IMR-90 (cell line): ENCODE measurements at regions not wholly inside any gene's neighbourhood (a gene's known extent, or its start where the extent isn't known, plus 50 kb on each side); places are given as distances from the start of the nearest gene placed in this dataset.

Experiments
- ATAC-seq: fragments of 200-7000 bp; cut with Tn5 transposase; 2 replicates; pipeline ENCODE4 v1.9.1; 2020; ENCODE audit warnings: low read depth, mild to moderate bottlenecking, moderate library complexity
- BruUV-seq: library from RNA; stranded (reverse); fragments of 400-500 nt; replicated peaks from 2 replicates; lab custom pipeline; 2021; lab: Mats Ljungman, UMichigan
- CTCF ChIA-PET: fragments of 300-600 bp; formaldehyde crosslinking; extraction: SDS; loops from one replicate; lab custom pipeline; 2021; ENCODE audit warnings: antibody characterized with exemption; lab: Yijun Ruan, JAX
- POLR2A ChIA-PET: fragments of 300-600 bp; sonication (Branson Sonifier 250); formaldehyde crosslinking; loops from one replicate; lab custom pipeline; 2022; ENCODE audit warnings: antibody characterized with exemption; ENCODE audit not compliant: unreplicated experiment; lab: Charles Lee
- DNase-seq: peaks from one replicate; pipeline ENCODE4 v3.0.0; 2013
- H2AFZ ChIP-seq: replicated peaks from 2 replicates; pipeline ENCODE3; 2013; ENCODE audit warnings: low read length, mild to moderate bottlenecking; ENCODE audit not compliant: poor library complexity
- H2AK5ac ChIP-seq: 2 replicates; pipeline ENCODE4 v1.6.1; 2013; ENCODE audit warnings: low read depth, low read length, inconsistent platforms
- H2AK9ac ChIP-seq: replicated peaks from 2 replicates; pipeline ENCODE3; 2013; ENCODE audit warnings: mild to moderate bottlenecking, low read depth, low read length, moderate library complexity; ENCODE audit not compliant: poor library complexity
- H2BK120ac ChIP-seq: 2 replicates; pipeline ENCODE4 v1.6.1; 2013; ENCODE audit warnings: low read depth, low read length, inconsistent platforms
- H2BK15ac ChIP-seq: 3 replicates; pipeline ENCODE4 v1.6.1; 2013; ENCODE audit warnings: low read depth, low read length, inconsistent platforms
- H2BK20ac ChIP-seq: 2 replicates; pipeline ENCODE4 v1.6.1; 2013; ENCODE audit warnings: low read depth, mild to moderate bottlenecking, inconsistent platforms, low read length, moderate library complexity
- H2BK5ac ChIP-seq: 2 replicates; pipeline ENCODE4 v1.6.1; 2013; ENCODE audit warnings: mild to moderate bottlenecking, low read depth, low read length, inconsistent platforms; ENCODE audit not compliant: poor library complexity, severe bottlenecking
- H3K14ac ChIP-seq: replicated peaks from 2 replicates; pipeline ENCODE4 v1.6.1; 2013; ENCODE audit warnings: low read depth, low read length, inconsistent platforms
- H3K18ac ChIP-seq: 2 replicates; pipeline ENCODE4 v1.6.1; 2013; ENCODE audit warnings: low read depth, low read length, control low read depth
- H3K23ac ChIP-seq: 2 replicates; pipeline ENCODE4 v1.6.1; 2013; ENCODE audit warnings: low read depth, low read length, inconsistent platforms
- H3K27ac ChIP-seq: 2 replicates; pipeline ENCODE4 v1.5.1; 2013; ENCODE audit warnings: mild to moderate bottlenecking, control low read depth, low read length; ENCODE audit not compliant: insufficient read depth
- H3K27me3 ChIP-seq: 2 replicates; pipeline ENCODE4 v1.6.1; 2013; ENCODE audit warnings: low read length; ENCODE audit not compliant: control insufficient read depth, insufficient read depth
- H3K36me3 ChIP-seq: 2 replicates; pipeline ENCODE4 v1.6.1; 2013; ENCODE audit warnings: low read length, mixed read lengths; ENCODE audit not compliant: control insufficient read depth, insufficient read depth
- H3K4ac ChIP-seq: 2 replicates; pipeline ENCODE4 v1.6.1; 2013; ENCODE audit warnings: low read depth, low read length, inconsistent platforms
- H3K4me1 ChIP-seq: 2 replicates; pipeline ENCODE4 v1.6.1; 2013; ENCODE audit warnings: low read length, mixed read lengths; ENCODE audit not compliant: control insufficient read depth, insufficient read depth
- H3K4me2 ChIP-seq: 2 replicates; pipeline ENCODE4 v1.6.1; 2013; ENCODE audit warnings: low read depth, mild to moderate bottlenecking, control low read depth, low read length, moderate library complexity
- H3K4me3 ChIP-seq: 2 replicates; pipeline ENCODE4 v1.5.1; 2013; ENCODE audit warnings: low read depth, mild to moderate bottlenecking, control low read depth, low read length, moderate library complexity; ENCODE audit not compliant: insufficient read depth
- H3K56ac ChIP-seq: 2 replicates; pipeline ENCODE4 v1.6.1; 2013; ENCODE audit warnings: low read length, inconsistent platforms; ENCODE audit not compliant: insufficient read depth; ENCODE audit errors: extremely low read depth
- H3K79me1 ChIP-seq, 2 experiments: 2 replicates each; pipeline ENCODE4 v1.6.1; 2013; ENCODE audit warnings: low read length in 2 of 2, inconsistent platforms in 1 of 2, low read depth in 1 of 2
- H3K9ac ChIP-seq: 2 replicates; pipeline ENCODE4 v1.6.1; 2013; ENCODE audit warnings: low read depth, low read length, control low read depth
- H3K9me1 ChIP-seq: 2 replicates; pipeline ENCODE4 v1.6.1; 2013; ENCODE audit warnings: low read length, inconsistent platforms; ENCODE audit not compliant: insufficient read depth
- H3K9me3 ChIP-seq: 2 replicates; pipeline ENCODE4 v1.6.1; 2013; ENCODE audit warnings: low read length; ENCODE audit not compliant: control insufficient read depth, insufficient read depth
- H4K20me1 ChIP-seq: 2 replicates; pipeline ENCODE4 v1.6.1; 2013; ENCODE audit warnings: low read length, inconsistent platforms; ENCODE audit not compliant: insufficient read depth
- H4K5ac ChIP-seq: 2 replicates; pipeline ENCODE4 v1.6.1; 2013; ENCODE audit warnings: mild to moderate bottlenecking, low read depth, low read length, control low read depth
- H4K8ac ChIP-seq, 2 experiments: 2 replicates each; pipeline ENCODE4 v1.6.1; 2013; ENCODE audit warnings: low read depth in 2 of 2, low read length in 2 of 2, control low read depth in 1 of 2, inconsistent platforms in 1 of 2
- H4K91ac ChIP-seq: 2 replicates; pipeline ENCODE4 v1.6.1; 2013; ENCODE audit warnings: low read depth, low read length, inconsistent platforms; ENCODE audit not compliant: insufficient read depth
- RAD21 ChIP-seq: IDR thresholded peaks from 2 replicates; pipeline ENCODE4 v1.6.1; 2012; ENCODE audit warnings: low read length, improper control_type of control experiment
- WGBS, 2 experiments: methylation state at CpG; one replicate each; pipeline versions ENCODE4 v1.1.5 to v1.1.7; 2013; ENCODE audit warnings: missing lambda C conversion rate in 2 of 2; ENCODE audit not compliant: insufficient read length in 1 of 2; ENCODE audit errors: extremely low coverage in 2 of 2; 5-methylcytosine and 5-hydroxymethylcytosine counted together
- dilution Hi-C: fragments of 300-500 bp; cut with HindIII; formaldehyde crosslinking; loops from one replicate; pipeline ENCODE4 v1.14.3; 2018; ENCODE audit warnings: low sequenced_read_pairs; ENCODE audit not compliant: unreplicated experiment
- in situ Hi-C: fragments of 300-500 bp; cut with MboI; formaldehyde crosslinking; loops from 3 replicates; pipeline ENCODE4 v1.14.3; 2019; ENCODE audit warnings: low sequenced_read_pairs, inconsistent platforms, mixed read lengths
- intact Hi-C: fragments of 100-400 bp; cut with micrococcal nuclease; formaldehyde crosslinking; loops from 2 replicates; pipeline ENCODE4 v1.10.0; 2022
- TF ChIP-seq, protein P1 (sequence below): fragments of 150-350 bp; IDR thresholded peaks from 2 replicates; pipeline ENCODE4 v1.6.1; 2017; ENCODE audit warnings: mild to moderate bottlenecking, antibody characterized with exemption, low read length, low read depth

DNA sequence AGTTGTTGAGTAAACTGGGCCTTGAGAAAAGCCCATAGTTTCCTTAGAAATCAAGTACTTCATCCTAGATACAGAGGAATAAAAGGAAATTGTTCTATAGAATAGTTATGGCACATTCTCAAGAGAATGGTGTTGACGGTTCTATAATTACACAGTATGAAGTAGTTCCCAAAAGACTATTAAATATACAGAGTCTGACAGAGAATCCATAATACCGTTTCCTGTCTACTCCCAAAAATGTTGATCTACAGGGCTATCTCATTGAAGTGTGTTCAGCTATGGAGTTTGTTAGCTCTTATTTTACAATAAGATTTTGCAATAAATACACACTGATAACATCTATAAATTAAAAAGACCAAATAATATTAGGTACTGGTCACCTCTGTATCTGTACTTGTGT is 799.7 kb downstream of the RPS29 start:
- Histone ChIP-seq H4K5ac (no peak overlapping the region), H2BK5ac (no peak overlapping the region), H3K36me3 (no peaks in the 10 kb centered on the region), H3K79me1 (no peaks in the 10 kb centered on the region), H3K4me2 (no peak overlapping the region), H4K20me1 (no peaks in the 10 kb centered on the region), H3K23ac (no peak overlapping the region), H2AK5ac (no peak overlapping the region), H3K9me1 (no peaks in the 10 kb centered on the region), H2AK9ac (no peak overlapping the region), H3K4me3 (no peak overlapping the region), H3K9ac (no peak overlapping the region), H3K9me3 (no peaks in the 10 kb centered on the region), H2AFZ (no peak overlapping the region), H4K91ac (no peak overlapping the region), H2BK120ac (no peak overlapping the region), H4K8ac (no peak overlapping the region), H3K27me3 (no peaks in the 10 kb centered on the region), H3K14ac (no peak overlapping the region), H2BK20ac (no peak overlapping the region), H3K4ac (no peak overlapping the region), H3K56ac (no peak overlapping the region), H3K18ac (no peak overlapping the region), H3K27ac (no peak overlapping the region), H2BK15ac (no peak overlapping the region), H3K4me1 (no peaks in the 10 kb centered on the region)
- TF ChIP-seq, protein P1, sequence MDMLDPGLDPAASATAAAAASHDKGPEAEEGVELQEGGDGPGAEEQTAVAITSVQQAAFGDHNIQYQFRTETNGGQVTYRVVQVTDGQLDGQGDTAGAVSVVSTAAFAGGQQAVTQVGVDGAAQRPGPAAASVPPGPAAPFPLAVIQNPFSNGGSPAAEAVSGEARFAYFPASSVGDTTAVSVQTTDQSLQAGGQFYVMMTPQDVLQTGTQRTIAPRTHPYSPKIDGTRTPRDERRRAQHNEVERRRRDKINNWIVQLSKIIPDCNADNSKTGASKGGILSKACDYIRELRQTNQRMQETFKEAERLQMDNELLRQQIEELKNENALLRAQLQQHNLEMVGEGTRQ: no peak
- no peak for TF ChIP-seq RAD21
- intact Hi-C loops (no loop called here), dilution Hi-C loops (no loop called here), in situ Hi-C loops (no loop called here)
- CTCF ChIA-PET: no interaction called here
- WGBS, 2 experiments: no CpG with 5 or more reads among the region's 2 CpGs
- DNase-seq (no peak), ATAC-seq (no peak)
- POLR2A ChIA-PET: no interaction called here
- no TSS peak for BruUV-seq
